ENCODE measurements at regions not wholly inside any gene's neighbourhood (a gene's known extent, or its start where the extent isn't known, plus 50 kb on each side); places are given as distances from the start of the nearest gene placed in this dataset.

DNA sequence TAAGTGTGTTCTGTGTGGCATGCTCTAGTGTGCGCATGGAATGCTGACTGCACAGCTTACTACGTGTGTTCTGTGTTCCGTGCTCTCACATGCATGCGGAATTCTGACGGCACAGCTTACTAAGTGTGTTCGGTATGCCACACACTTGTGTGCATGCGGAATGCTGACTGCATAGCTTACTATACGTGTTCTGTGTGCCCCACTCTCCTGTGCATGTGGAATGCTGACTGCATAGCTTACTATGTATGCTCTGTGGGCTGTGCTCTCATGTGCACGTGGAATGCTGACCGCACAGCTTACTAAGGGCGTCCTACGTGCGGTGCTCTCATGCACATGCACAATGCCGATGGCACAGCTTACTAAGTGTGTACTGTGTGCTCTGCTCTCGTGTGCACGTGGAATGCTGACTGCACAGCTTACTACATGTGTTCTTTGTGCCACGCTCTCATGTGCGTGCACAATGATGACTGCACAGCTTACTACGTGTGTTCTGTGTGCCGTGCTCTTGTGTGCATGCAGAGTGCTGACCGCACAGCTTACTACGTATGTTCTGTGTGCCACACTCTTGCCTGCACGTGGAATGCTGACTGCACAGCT is 548.9 kb downstream of the IRX1 start:
- TF ChIP-seq, protein P1, sequence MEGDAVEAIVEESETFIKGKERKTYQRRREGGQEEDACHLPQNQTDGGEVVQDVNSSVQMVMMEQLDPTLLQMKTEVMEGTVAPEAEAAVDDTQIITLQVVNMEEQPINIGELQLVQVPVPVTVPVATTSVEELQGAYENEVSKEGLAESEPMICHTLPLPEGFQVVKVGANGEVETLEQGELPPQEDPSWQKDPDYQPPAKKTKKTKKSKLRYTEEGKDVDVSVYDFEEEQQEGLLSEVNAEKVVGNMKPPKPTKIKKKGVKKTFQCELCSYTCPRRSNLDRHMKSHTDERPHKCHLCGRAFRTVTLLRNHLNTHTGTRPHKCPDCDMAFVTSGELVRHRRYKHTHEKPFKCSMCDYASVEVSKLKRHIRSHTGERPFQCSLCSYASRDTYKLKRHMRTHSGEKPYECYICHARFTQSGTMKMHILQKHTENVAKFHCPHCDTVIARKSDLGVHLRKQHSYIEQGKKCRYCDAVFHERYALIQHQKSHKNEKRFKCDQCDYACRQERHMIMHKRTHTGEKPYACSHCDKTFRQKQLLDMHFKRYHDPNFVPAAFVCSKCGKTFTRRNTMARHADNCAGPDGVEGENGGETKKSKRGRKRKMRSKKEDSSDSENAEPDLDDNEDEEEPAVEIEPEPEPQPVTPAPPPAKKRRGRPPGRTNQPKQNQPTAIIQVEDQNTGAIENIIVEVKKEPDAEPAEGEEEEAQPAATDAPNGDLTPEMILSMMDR (IDR thresholded peaks at IDR 0.05) = no peak
- TF ChIP-seq EP300 (IDR thresholded peaks at IDR 0.05) = no peak
- TF ChIP-seq POLR2A (IDR thresholded peaks at IDR 0.05) = no peak
- no peak for TF ChIP-seq POLR2AphosphoS5 (IDR thresholded peaks at IDR 0.05)
